ENCODE measurements at regions not wholly inside any gene's neighbourhood (a gene's known extent, or its start where the extent isn't known, plus 50 kb on each side); places are given as distances from the start of the nearest gene placed in this dataset.

GRCh38 chr3:186454881-186455703 lies 89.1 kb downstream of the CRYGS start:
- H3K9me3 Mint-ChIP-seq (ENCODE audit: unreplicated experiment), result no peaks in the 10 kb centered on the region
- DNase-seq, result no peak
- TF ChIP-seq CTCF (IDR thresholded peaks at IDR 0.05; ENCODE audit: insufficient read depth in 1 of 2, low read depth in 1 of 2, low read length in 1 of 2, severe bottlenecking in 1 of 2, unreplicated experiment in 1 of 2), result no peak
- BruUV-seq (replicated peaks), result no TSS peak
- Histone ChIP-seq H3K4me1 (no peaks in the 10 kb centered on the region), H3K36me3 (ENCODE audit: control insufficient read depth, insufficient read depth, low read length) (no peaks in the 10 kb centered on the region), H3K9me3 (no peaks in the 10 kb centered on the region), H3K27me3 (replicated peaks; ENCODE audit: control insufficient read depth, insufficient read depth, low read length) (peaks cover 1% of the 10 kb centered on the region), H3K4me3 (ENCODE audit: low read depth, low read length) (no peak overlapping the region)
- H3K36me3 Mint-ChIP-seq (ENCODE audit: insufficient read depth, unreplicated experiment), result no peaks in the 10 kb centered on the region
- intact Hi-C loops (cut with micrococcal nuclease; ENCODE audit: unreplicated experiment), result no loop called here
- no peak overlapping the region for H3K4me3 Mint-ChIP-seq (ENCODE audit: unreplicated experiment)
- peaks cover 6% of the 10 kb centered on the region for H3K27me3 Mint-ChIP-seq (ENCODE audit: insufficient read depth, unreplicated experiment)
- no peak overlapping the region for H3K27ac Mint-ChIP-seq (ENCODE audit: unreplicated experiment)
- POLR2A ChIA-PET, result no interaction called here
- CTCF ChIA-PET, result no interaction called here
- H3K4me1 Mint-ChIP-seq (ENCODE audit: low read depth, unreplicated experiment), result no peaks in the 10 kb centered on the region

DNA sequence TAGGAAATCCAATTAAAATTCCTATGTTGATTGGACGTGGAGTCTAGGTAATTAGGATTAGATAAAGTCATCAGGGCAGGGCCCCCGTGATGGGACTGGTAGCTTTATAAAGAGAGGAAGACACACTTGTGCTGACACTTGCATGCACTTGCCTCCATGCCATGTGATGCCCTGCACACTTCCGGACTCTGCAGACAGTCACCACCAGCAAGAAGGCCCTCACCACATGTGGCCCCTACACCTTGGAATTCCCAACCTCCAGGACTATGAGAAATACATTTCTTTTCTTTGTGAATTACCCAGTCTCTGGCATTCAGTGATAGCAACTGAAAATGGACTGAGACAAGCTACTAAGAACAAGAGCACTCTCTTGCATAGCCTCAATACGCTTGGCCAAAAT lies 90.6 kb downstream of the CRYGS start:
- no peaks in the 10 kb centered on the region for H3K9me3 Mint-ChIP-seq (ENCODE audit: unreplicated experiment)
- BruUV-seq (replicated peaks), result no TSS peak
- H3K4me1 ChIP-seq, result no peaks in the 10 kb centered on the region
- intact Hi-C loops (cut with micrococcal nuclease; ENCODE audit: unreplicated experiment), result no loop called here
- no peak overlapping the region for H3K4me3 Mint-ChIP-seq (ENCODE audit: unreplicated experiment)
- no peaks in the 10 kb centered on the region for H3K4me1 Mint-ChIP-seq (ENCODE audit: low read depth, unreplicated experiment)
- no peak for DNase-seq
- TF ChIP-seq CTCF (IDR thresholded peaks at IDR 0.05; ENCODE audit: insufficient read depth in 1 of 2, low read depth in 1 of 2, low read length in 1 of 2, severe bottlenecking in 1 of 2, unreplicated experiment in 1 of 2), result no peak
- no peak overlapping the region for H3K27ac Mint-ChIP-seq (ENCODE audit: unreplicated experiment)
- no peak overlapping the region for H3K4me3 ChIP-seq (ENCODE audit: low read depth, low read length)
- H3K9me3 ChIP-seq, result no peaks in the 10 kb centered on the region
- ChIA-PET CTCF (no interaction called here), POLR2A (no interaction called here)
- H3K36me3 ChIP-seq (ENCODE audit: control insufficient read depth, insufficient read depth, low read length), result no peaks in the 10 kb centered on the region
- no peaks in the 10 kb centered on the region for H3K36me3 Mint-ChIP-seq (ENCODE audit: insufficient read depth, unreplicated experiment)
- peaks cover 1% of the 10 kb centered on the region for H3K27me3 ChIP-seq (replicated peaks; ENCODE audit: control insufficient read depth, insufficient read depth, low read length)
- H3K27me3 Mint-ChIP-seq (ENCODE audit: insufficient read depth, unreplicated experiment), result peaks cover 2% of the 10 kb centered on the region

GRCh38 chr3:186452517-186452916 lies 90.5 kb upstream of the DGKG start:
- CTCF ChIA-PET, result interaction anchor here (1.3 kb wide), 1 partner anchor 23 kb away, joined by 4 read pairs; no protein-coding TSS in a partner anchor
- Histone ChIP-seq H3K4me3 (ENCODE audit: low read depth, low read length) (no peak overlapping the region), H3K4me1 (no peaks in the 10 kb centered on the region), H3K27me3 (replicated peaks; ENCODE audit: control insufficient read depth, insufficient read depth, low read length) (peaks cover 1% of the 10 kb centered on the region), H3K36me3 (ENCODE audit: control insufficient read depth, insufficient read depth, low read length) (no peaks in the 10 kb centered on the region), H3K9me3 (no peaks in the 10 kb centered on the region)
- no TSS peak for BruUV-seq (replicated peaks)
- no peak for DNase-seq
- Mint-ChIP-seq H3K9me3 (ENCODE audit: unreplicated experiment) (no peaks in the 10 kb centered on the region), H3K4me1 (ENCODE audit: low read depth, unreplicated experiment) (no peaks in the 10 kb centered on the region), H3K36me3 (ENCODE audit: insufficient read depth, unreplicated experiment) (no peaks in the 10 kb centered on the region), H3K4me3 (ENCODE audit: unreplicated experiment) (no peak overlapping the region), H3K27ac (ENCODE audit: unreplicated experiment) (no peak overlapping the region), H3K27me3 (ENCODE audit: insufficient read depth, unreplicated experiment) (peaks cover 2% of the 10 kb centered on the region)
- POLR2A ChIA-PET, result no interaction called here
- intact Hi-C loops (cut with micrococcal nuclease; ENCODE audit: unreplicated experiment), result no loop called here
- no peak for TF ChIP-seq CTCF (IDR thresholded peaks at IDR 0.05; ENCODE audit: insufficient read depth in 1 of 2, low read depth in 1 of 2, low read length in 1 of 2, severe bottlenecking in 1 of 2, unreplicated experiment in 1 of 2)

All from Caco-2 (cell line).